HG03460 (cell line): ENCODE measurements at regions not wholly inside any gene's neighbourhood (a gene's known extent, or its start where the extent isn't known, plus 50 kb on each side); places are given as distances from the start of the nearest gene placed in this dataset.
"Not testable (repeated sequence)": the region's sequence is repeated elsewhere in the genome, so short reads cannot be mapped to it uniquely, and the experiment has no call there.

Source experiments
- ATAC-seq: cut with Tn5 transposase; IDR thresholded peaks from one replicate; pipeline ENCODE4 v1.9.1; 2021; ENCODE audit not compliant: unreplicated experiment

GRCh38 chr13:69108486-69108885 is 999.1 kb upstream of the ATXN8OS start:
- ATAC-seq, result no peak

DNA sequence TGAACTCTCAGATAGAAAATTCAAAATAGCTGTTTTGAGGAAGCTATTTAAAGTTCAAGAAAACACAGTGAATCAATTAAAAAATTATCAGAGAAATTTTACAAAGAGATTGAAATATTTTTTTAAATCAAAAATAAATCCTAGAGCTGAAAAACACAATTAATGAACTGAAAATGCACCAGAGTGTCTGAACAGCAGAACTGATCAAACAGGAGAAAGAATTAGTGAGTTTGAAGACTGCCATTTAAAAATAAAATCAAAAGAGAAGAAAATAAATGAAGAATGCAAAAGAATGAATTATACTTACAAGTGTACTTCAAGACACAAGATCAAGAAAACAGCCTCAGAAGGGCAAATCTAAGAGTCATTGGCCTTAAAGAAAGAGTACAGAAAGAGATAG is 1000.2 kb upstream of the ATXN8OS start:
- no peak for ATAC-seq

DNA sequence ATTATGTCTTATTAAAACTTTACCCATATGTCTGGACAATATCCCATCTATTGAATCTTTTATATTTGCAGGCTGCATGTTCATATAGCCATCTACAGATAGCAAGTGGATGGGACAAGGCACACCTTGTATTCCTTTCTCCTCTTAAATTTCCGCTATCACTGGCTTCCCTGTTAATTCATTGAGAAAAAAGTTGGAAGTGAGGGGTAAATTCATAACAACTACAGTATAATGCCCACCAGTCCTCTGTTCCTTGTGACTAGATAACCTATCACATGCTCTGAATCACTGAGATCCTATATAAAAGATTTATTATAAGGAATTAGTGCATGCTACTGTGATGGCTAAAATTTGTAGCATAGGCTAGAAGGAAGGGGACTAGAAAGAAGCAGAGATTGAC is 1005.8 kb upstream of the ATXN8OS start:
- no peak for ATAC-seq

- ATAC-seq, result no peak
These were observed 1013.1 kb upstream of the ATXN8OS start for GRCh38 chr13:69094485-69094884.

DNA sequence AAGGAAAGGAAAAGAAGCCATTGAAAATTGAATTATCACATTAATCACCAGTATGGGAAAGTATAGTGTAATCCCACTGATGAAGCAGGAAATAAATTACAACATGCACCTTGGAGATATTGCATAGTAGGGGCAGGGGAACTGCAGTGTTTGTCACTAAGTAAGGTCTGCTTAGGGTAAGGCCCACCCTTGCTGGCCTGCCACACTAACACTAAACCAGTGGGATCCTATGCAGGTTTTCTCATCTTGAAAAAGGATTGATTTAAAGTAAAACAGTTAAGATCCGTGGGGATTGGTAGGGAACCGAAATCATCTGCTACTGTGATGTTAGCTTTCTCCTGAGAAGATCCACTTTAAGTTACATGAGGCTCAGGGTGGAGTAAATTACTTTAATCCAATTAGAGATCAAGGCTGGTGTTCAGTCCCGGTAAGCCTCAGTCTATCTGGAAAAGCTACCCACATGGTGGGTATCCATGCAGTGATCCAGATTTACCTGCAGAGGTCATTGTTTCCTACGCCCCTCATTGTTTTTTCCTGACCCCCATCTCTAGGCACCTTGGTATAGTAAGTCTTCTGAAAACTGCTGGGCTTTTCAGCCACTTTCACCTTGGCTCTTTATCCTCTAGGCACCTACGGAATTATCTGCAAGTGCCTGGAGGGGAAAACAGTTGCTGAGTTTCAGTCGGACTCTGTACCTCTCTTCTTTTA is 1014.9 kb upstream of the ATXN8OS start:
- no peak for ATAC-seq

DNA sequence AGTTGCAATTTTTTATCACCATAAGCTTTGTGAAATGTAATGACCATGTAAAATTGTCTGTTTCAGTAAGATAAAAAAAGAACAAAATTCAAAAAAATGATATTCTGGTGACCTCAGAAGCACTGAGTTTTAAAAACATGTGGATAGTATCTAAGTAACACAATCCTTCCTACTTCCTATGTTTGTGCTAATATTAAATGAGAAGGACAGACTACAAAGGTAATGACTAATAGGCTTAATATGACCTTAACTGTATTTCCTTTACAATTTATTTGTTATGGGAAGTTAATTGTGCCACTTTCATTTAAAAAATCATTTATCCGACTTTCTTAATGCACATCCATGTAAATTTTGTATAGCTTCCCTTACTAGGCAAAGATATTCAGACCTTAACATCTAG is 1030.4 kb upstream of the ATXN8OS start:
- ATAC-seq, result no peak

DNA sequence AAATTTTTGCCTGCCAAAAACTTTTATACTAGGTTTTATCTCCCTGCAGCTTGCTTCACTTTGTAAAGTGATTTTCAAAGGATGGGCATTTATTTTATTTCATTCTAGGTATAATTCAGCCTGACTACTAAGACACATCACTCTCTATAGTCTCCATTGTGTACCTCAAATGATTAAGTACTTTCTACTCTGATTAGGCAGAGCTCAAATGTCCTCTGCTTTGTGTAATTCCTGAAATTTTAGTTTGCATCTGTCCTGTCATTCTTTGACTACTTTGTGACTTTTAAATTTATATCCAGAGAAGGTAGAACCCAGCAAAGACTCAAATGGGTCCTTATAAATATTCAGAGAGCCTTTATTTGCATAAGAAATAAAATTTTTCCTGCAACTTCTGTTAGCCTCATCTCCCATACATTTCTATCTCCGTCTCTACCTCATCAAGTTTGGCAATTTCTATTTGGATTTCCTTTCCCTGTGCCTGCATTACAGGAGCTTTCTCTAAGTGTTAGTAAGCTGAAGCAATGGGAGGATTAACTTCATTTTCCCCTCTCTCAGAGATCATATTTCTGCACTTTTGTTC is 1038.0 kb upstream of the ATXN8OS start:
- ATAC-seq, result no peak

DNA sequence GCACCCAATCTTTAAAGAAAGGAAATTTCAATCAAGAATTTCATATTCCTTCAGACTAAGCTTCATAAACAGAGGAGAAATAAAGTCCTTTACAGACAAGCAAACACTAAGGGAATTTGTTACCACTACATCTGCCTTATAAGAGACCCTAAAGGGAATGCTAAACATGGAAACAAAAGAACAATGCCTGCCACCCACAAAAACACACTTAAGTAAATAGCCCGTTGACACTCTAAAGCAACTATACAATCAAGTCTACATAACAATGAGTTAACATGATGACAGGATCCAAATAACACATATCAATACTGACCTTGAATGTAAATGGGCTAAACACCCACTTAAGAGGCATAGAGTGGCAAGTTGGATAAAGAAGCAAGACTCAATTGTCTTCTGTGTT is 1056.9 kb upstream of the ATXN8OS start:
- no peak for ATAC-seq

GRCh38 chr13:69044629-69045028 is 1063.0 kb upstream of the ATXN8OS start:
- no peak for ATAC-seq

- ATAC-seq, result no peak
These were observed 1066.7 kb upstream of the ATXN8OS start for GRCh38 chr13:69040898-69041297.

GRCh38 chr13:69035771-69036170 is 1071.9 kb upstream of the ATXN8OS start:
- ATAC-seq, result no peak

DNA sequence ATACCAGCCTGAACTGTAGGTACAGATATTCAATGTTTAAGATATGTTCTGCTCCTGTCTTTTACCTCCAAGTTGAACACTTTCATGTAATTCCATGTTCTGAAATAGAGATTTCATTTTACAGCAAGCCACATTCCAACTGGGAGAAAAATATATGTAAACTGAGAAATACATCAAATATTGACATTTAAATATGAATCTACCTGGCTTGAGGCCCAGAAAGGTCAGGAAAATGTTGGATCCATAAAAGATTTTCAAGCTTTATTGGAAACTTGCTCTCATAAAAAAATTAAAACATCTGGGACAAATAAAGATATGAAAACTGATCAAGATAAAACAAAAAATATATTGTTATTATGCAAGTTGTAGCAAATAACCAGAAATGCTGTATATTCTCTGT is 1078.7 kb upstream of the ATXN8OS start:
- ATAC-seq, result no peak

- no peak for ATAC-seq
These were observed 1087.5 kb upstream of the ATXN8OS start for GRCh38 chr13:69020120-69020519.

GRCh38 chr13:69018173-69018572 is 1089.5 kb upstream of the ATXN8OS start:
- not testable (repeated sequence) for ATAC-seq

GRCh38 chr13:69010789-69011188 is 1096.8 kb upstream of the ATXN8OS start:
- no peak for ATAC-seq

GRCh38 chr13:69008499-69008898 is 1099.1 kb upstream of the ATXN8OS start:
- no peak for ATAC-seq

DNA sequence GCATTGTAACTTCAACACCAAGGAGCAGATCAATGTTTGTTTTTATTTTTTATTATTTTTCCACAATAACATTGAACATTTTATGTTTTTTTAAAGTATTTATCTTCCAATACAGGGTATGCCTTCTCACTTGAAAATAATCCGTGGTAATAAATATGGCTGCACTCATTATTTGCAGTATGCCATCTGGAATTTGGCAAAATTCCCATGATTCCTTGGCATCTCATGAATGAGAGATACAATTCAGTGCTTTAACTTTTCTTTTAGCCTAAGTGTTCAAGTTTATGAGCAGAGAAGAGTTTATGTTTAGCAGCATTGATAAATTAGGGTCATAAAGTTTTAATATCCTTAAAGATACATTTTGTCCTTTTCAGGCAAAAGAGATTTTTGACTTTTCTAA is 1109.6 kb upstream of the ATXN8OS start:
- no peak for ATAC-seq

- ATAC-seq, result no peak
These were observed 1111.0 kb upstream of the ATXN8OS start for GRCh38 chr13:68996668-68997025.

DNA sequence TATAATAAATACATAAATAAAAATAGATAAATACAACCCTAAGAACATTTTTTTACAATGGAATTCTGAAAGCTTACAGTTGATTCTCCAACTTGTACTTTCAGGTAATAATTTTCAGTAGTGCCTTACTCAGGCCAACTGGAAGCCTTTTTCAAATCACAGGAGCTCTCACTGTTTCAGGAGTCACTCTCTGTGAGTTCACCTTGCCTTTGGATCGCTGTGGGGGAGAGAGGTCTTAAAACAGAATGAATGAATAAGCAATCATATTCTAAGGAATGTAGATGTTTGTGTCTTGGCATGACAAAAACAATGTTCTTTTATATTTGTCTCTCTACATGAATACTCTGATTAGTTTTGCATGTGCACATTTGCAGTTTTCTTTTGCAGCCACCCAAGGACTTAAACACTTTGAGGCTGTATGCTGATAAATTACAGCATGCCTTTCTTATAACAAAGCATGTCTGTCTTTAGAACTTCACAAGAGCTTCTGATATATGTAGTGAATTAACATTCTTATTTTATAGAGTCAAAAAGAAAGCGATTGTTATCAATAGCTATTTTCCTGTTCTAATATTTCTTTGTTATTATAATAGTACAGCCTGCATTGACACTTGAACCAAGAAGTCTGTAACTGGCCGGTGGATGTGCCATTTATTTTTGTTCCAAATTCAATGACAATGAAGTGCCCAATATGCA is 1111.5 kb upstream of the ATXN8OS start:
- no peak for ATAC-seq

DNA sequence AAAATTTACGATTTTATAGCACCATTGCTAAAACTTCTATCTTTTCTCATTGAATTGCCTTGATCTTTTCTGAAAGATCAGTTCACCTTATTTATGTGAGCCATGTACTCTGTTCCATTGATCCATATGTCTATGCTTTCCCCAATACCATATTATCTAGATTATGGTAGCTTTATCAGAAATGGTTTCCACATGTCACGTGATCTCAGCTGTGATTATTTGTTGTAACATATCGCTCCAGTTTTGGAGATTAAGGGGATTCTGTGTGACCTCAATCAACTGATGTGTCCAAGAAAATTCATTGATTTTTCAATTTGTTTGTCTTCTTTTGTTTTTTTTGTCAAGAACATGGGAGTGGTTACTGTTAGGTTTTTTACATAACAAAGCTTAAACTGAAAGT is 1114.5 kb upstream of the ATXN8OS start:
- ATAC-seq, result no peak

DNA sequence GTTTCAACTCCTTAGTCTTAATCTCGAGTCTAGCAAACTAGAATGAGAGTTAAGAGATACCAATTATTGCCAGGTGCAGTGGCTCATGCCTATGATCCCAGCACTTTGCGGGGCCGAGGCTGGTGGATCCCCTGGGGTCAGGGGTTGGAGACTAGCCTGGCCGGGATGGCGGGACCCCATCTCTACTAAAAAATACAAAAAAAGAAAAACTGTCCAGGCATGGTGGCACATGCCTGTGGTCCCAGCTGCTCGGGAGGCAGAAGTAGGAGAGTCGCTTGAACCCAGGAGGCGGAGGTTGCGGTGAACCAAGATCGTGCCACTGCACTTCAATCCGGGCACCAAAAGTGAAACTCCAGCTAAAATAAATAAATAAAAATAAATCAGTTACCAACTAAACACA is 1119.5 kb upstream of the ATXN8OS start:
- ATAC-seq, result no peak

DNA sequence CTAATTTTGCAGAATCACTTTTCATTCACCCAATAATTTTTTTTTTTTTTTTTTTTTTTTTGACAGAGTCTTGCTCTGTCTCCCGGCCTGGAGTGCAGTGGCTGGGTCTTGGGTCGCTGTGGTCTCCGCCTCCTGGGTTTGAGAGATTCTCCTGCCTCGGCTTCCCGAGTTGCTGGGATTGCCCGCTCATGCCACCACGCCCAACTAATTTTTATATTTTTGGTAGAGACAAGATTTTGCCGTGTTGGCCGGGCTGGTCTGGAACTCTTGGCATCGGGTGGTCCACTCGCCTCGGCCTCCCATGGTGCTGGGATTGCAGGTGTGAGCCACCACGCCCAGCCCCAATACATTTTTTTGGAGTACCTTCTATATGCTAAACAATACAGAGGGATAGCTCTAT is 1120.0 kb upstream of the ATXN8OS start:
- ATAC-seq, result no peak
